HG02759 (cell line): ENCODE measurements at regions not wholly inside any gene's neighbourhood (a gene's known extent, or its start where the extent isn't known, plus 50 kb on each side); places are given as distances from the start of the nearest gene placed in this dataset.
"Not testable (repeated sequence)": the region's sequence is repeated elsewhere in the genome, so short reads cannot be mapped to it uniquely, and the experiment has no call there.

ENCODE experiments used
- ATAC-seq: cut with Tn5 transposase; IDR thresholded peaks from one replicate; pipeline ENCODE4 v1.9.1; 2021; ENCODE audit warnings: mild to moderate bottlenecking, moderate library complexity; ENCODE audit not compliant: unreplicated experiment

DNA sequence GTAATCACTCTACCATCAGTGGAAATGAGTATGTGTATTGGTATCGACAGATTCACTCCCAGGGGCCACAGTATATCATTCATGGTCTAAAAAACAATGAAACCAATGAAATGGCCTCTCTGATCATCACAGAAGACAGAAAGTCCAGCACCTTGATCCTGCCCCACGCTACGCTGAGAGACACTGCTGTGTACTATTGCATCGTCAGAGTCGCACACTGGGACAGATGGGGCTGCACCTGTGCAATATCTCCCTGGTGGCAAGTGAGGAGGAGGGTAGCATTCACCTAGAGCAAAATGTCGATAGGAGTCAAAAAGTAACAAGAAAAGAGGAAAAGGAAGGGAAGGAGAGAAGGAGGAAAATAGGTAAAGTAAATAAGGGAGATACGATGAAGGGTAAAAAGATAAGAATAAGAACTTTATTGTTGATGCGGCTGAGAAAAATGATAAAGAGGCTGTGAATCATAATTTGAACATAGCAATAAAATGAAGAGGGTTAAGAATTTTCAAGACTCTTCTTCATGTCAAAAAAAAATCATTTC, 450.5 kb upstream of the OR4E1 start:
- no peak for ATAC-seq

DNA sequence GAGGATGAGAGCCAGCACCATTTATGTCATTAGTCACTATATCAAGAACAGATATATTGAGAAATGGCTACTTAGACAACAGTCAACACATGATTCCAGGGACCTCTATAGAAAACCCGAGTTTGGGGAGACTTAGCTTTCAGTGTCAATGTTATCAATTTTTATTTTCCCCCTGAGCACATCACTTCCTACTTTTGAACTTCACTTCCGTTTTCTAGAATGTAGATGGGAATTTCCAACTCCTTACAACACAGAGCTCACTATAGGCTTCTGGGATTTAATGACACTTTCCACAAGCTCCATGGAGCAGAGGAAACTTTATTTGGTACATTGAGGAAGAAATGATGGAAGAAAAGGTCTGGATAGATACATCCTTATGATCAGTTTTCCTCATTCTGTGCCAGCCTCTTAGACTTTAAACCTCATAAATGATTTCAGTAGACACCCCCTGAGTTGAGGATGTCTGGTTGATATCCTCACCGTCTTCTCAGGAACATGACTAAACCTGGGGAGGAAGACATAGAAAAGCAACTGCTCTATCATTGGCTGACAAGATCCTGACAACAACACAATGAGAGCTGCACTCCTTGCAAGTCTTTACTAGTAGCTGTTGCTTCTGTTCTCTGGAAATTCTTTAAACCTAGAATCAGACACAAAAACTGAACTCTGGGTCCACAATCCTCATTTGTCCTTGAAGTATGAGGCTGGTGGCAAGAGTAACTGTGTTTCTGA, 449.4 kb upstream of the OR4E1 start:
- ATAC-seq: no peak

DNA sequence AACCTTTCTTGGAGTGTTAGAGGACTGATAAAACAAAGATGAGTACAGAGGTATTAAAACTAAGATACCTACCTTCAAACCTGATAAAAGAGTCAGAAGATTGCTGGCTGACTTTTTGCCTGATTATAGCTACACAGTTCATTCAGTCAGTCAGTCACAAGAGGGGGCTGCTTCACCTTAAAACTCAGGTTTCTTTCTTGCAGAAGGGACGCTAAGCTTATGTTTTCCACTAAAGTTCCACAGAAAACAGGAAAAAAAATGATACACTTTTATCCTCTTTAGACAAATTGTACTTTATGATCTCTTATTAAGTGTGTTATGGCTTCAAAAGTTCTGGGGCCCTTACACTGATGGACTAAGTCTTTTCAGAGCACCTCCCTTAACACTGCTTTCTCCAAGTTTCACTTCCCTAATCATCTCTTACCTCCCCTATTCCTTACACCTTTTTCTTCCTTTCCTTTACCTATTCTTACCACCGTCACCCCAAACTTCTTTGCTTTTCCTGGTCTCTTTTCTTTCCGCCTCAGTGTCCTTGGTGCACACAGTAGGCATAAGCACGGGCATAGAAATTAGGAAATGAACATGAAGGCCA, 448.7 kb upstream of the OR4E1 start:
- ATAC-seq: no peak

DNA sequence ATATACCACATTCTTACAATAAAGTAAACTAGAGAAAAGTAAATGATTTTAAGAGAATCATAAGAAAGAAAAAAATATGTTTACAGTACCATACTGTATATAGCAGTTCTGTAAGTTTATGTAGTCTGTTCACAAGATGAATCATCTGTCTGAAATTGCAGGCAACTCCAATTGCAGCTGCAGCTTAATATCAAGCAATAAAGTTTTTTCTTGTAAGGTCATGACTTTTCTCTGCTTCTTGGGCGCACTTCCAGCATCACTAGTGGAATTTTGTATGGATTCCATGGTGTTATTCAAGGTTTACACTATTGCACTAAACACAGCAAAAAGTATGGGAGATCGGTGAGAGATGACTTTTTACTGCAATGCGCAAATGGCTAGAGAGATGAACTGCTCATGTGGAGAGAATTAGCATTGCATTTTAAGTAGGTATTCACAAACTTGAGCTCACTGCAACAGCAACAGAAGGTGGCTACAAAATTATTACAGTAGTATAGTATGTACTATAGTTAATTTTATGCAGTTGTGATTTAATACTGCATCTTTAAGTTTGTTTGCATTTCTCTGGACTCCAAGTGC, 445.4 kb upstream of the OR4E1 start:
- ATAC-seq: no peak

DNA sequence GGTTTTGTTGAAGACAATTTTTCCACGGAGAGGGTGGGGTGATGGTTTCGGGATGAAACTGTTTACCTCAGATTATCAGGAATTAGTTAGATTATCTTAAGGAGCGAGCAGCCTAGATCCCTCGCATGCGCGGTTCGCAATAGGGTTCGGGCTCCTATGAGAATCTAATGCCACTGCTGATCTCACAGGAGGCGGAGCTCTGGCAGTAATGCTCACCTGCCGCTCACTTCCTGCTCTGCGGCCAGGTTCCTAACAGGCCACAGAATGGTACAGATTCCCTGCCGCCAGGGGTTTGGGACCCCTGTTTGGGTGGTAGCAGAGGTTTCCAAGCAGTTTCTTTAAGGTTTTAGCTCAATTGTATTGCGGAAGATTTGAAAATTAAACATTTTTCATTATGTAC, 439.8 kb upstream of the OR4E1 start:
- ATAC-seq: no peak

DNA sequence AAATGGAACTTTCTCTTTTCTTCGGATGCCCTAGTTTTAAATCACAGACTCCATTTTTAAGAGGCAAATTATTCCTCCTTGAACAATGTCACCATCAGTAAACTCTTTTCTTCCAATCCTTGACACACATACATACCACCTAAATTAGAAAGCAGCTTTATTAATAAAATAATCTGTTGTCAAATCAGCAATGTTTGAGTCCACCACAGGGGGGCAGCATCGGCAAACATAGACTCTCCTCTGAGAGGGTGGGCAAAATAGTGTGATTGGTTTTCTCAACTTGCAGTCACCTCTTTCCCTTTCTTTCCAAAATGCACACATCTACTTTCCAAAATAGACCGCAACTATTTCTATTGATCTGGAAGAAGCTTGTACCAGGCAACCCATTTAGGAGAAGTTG, 438.4 kb upstream of the OR4E1 start:
- no peak for ATAC-seq

DNA sequence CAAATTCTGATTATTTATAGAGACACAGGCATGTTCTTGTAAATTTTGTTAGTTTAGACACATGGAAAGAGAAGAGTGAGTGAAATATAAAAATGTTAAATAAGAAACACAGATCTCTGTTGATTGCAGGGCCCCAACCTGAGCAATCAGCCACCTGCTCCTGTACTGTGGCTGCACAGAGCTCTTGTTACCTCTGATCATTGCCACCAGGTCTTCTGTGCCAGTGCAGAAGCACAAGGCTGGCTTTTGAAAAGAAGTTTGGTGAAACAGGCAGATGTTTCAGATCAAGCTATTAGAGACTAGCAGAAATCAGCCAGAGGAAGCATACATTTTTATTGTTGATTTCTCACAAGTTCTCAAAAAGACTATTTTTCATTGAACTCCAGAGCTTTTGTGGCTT, 434.1 kb upstream of the OR4E1 start:
- ATAC-seq: no peak

DNA sequence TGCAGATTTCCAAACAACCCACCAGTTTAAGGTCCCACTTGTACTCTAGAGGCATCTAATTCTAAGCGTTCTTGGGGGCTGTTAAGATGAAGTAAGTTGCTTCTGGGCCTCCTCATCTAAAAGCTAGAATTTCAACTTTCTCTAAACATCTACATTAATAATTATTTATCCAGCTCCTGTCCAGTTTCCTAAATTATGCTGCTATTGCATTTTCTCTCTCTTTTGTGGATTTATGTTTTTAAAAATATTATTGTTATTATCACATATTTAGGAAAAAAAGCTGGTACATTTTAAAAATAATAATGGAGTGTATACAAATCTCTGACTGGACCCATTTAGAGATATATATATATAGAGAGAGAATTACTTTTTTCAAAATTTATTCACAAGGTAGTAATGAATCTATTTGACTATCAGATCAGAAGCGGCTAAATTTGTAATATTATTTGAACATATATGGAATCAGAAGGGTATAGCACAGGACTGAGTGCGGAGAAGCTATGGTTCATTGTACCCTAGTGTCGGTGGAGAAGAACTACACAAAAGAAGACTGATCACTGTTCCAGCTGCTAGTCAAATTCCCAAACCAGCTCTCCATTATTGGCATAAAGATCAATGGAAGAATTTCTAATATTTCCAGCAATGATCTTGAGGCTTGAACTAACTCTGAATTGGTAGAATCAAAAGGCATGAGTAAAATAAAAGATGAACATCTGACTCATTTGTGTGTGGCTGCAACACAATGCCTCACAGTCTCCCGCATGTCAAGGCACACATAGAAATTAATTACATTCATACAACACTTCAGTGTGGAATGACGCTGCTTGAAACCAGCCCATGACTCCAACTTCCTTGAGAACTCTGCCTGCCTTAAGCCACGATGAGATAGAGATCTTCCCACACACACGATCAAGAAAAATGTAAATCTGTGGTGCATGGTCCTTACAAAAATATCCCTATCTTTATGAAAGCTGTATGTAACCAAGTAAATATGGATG, 433.4 kb upstream of the OR4E1 start:
- ATAC-seq: no peak

DNA sequence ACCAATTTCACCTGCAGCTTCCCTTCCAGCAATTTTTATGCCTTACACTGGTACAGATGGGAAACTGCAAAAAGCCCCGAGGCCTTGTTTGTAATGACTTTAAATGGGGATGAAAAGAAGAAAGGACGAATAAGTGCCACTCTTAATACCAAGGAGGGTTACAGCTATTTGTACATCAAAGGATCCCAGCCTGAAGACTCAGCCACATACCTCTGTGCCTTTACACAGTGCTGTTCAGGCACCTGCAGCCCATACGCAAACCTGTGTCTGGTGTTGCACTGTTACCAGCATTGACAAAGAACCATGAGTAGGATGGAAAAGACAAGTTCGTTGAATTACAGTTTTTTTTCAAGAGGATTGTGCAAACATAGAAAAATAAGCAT, 432.0 kb upstream of the OR4E1 start:
- no peak for ATAC-seq

DNA sequence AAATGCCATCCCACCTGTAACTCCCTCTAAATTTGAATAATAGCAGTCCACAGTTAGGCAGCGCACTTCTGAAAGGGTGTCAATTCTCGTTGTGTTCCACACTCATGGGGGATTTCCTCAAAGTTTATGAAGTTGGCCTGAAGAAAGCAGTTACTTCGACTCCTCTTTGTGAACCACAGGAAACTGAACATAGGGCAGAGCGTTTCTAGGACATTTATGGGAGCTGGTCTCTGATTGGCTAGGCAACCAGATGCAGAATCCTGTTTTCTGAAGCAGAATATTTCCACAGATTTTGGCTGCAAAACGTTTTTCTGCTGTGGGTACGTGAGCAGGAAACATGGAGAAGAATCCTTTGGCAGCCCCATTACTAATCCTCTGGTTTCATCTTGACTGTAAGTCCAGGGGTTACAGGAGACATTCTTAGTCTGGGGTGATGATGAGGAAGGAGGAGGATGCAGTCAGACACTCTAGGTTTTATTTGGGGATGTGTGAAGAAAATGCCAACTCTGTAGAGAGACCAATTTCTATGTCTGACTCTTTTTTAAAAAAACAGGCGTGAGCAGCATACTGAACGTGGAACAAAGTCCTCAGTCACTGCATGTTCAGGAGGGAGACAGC, 431.5 kb upstream of the OR4E1 start:
- ATAC-seq: no peak

DNA sequence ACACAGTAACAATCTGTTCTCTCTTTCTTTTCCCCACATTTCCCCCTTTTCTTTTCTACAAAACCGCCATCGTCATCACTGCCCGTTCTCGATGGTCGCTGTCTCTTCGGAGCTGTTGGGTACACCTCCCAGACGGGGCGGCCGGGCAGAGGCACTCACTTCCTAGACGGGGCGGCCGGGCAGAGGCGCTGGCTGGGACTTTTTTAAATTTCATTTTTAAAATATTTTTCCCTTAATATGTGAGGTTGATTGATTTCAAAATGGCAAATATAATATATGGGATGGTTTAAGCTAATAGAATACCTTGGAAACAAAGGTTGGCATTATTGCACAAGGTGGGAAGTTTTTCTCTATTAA, 427.1 kb upstream of the OR4E1 start:
- not testable (repeated sequence) for ATAC-seq

DNA sequence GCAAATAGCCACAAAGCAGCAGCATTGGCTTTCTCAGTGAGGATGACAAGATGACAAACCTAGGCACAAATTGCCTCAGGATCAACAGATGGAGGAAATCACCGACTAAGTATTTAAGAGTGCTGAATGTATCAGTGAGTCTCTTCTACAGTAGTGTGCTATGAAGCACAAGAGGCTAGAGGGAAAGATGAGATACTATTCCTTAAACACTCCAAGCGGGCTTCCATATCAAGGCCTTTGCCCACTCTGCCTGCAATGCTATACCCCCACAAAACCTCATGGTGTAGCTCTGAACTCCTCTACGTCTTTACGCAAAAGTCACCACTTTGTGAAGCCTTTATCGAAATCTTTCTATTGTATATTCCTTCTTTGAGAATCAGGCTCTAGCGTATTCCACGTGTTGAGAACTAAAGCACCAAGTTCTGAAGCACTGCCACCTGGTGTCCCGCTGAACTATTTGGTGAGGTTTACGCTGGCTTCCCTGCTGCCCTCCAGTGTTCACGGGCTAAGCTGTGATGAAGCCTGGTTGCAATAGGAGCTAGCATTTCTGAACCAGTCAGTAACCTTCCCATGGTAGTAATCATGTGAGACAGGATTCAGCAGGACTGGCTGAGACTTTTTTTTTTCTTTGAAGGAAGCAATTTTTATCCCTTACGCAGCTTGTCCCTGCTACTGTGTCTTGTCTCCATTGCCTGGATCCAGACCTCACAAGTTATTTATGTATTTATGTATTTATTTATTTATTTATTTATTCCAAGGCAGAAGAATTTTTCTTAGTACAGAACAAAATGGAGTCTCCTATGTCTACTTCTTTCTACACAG, 426.5 kb upstream of the OR4E1 start:
- ATAC-seq: peak; percentile 75

DNA sequence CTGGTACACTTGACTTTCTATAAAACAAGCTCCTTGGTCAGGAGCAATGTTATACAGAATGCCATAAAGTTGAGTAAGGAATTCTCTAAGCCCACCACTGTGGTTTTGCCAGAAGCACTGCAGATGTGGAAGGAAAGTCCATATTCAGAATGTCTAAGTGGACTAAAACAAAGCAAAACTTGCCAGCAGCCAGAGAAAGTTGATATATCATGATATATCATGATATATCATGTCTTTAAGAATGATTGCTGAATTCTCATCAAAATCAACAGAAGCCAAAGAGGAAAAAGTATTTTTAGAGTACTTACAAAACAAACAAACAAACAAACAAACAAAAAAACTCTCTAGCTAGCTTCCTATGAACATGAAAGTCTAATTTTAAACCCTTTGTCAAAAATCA, 424.8 kb upstream of the OR4E1 start:
- no peak for ATAC-seq

DNA sequence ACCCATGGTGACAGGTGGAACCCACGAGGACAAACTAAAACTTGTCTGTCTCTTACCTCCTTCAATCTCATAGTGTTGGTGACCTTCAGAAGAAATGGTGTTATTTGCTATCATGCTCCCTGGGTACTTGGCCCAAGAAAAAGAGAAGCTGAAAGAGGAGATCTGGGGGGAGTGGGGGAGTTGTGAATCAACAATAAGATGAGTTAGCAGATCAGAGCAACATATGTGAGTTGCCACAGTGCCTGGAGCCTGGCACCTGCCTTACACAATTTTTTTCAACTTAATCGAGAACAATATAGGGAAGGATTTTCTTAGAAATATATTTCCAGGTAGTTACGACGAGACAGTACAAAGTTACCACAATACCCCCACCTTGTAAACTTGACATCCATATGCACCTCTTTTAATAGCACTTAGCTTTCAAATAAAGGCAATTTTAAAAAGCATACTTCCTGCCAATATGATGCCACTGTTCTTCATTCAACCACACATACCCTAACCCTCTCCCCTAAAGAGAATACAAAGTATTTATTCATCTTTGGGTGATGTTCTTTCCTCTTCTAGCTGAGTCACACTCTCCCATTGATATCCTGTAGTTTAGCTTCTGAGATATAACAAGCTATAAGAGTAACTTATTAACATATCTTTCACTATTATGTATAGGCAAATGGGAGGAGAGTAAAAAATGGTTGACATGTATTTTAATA, 424.1 kb upstream of the OR4E1 start:
- no peak for ATAC-seq

DNA sequence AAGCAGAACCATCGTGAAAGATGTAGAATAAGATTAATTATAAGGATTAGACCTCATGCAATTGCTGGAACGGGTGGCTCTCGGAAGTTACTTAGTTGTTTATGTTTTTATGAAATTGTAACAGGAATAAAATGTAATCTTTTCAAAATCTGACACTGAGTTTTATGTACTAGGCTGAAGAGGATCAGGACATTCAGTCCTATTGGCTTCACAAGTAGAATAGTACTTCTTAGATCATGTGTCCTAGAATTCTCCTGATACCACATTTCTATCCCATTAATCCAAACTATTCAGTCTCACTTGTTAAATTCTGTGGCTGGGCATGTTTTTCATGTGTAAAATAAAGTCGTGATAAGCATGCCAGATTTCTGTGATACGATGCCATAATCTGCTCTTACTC, 423.5 kb upstream of the OR4E1 start:
- no peak for ATAC-seq

DNA sequence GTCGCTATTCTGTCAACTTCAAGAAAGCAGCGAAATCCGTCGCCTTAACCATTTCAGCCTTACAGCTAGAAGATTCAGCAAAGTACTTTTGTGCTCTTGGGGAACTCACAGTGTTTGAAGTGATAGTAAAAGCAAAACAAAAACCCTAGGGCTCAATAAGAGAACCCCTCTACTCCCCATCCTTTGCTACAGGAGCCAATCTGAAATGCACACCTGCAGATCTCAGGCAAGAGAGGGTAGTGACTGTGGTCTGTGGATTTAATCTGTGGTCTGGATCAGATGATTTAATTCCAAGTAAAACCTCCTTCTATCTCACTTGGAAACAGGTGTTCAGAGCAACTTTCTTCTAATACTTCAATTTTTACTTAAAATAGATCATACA, 422.9 kb upstream of the OR4E1 start:
- ATAC-seq: no peak

DNA sequence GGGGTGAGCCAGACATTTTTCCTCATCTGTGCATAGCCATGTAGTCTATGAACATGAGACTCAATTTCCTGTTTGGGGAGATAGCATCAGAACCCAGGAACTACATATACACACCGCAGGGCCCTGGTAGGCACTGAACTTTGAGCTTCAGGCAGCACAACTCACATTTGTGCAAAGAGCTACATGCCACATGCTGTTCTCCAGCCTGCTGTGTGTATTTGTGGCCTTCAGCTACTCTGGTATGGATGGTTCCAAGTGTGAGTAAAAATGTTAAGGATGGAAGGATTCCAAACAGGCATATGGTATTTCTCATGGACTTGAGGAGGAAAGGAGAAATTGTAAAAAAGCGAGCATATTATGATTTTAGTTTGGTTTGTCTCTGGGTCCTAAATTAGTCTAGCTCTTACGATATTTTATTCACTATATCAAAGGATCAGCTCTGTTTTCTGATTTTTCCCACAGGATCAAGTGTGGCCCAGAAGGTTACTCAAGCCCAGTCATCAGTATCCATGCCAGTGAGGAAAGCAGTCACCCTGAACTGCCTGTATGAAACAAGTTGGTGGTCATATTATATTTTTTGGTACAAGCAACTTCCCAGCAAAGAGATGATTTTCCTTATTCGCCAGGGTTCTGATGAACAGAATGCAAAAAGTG, 422.4 kb upstream of the OR4E1 start:
- ATAC-seq: no peak

DNA sequence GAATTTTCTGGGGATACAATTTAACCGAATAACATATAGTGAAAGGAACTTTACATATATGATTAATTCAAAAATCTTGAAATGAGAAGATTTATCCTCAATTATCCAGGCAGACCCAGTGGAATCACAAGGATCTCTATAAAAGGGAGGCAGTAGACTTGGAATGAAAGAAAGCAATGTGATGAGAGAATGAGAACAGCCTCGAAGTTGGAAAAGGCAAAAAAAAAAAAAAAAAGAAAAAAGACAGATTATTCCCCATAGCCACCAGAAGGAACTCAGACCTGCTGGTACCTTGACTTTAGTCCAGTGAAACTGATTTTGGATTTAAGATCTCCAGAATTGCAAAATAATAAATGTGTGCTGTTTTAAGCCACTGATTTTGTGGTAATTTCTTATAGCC, 416.3 kb upstream of the OR4E1 start:
- ATAC-seq: no peak
